ENCODE measurements at regions not wholly inside any gene's neighbourhood (a gene's known extent, or its start where the extent isn't known, plus 50 kb on each side); places are given as distances from the start of the nearest gene placed in this dataset.
"Not testable (repeated sequence)": the region's sequence is repeated elsewhere in the genome, so short reads cannot be mapped to it uniquely, and the experiment has no call there.

GRCh38 chrX:11836284-11836683 lies 78.2 kb downstream of the MSL3 start:
- no peak for DNase-seq

- no peak for DNase-seq
Measured at GRCh38 chrX:11837437-11837836, 79.4 kb downstream of the MSL3 start.

- DNase-seq: no peak
Measured at GRCh38 chrX:11864171-11864570, 106.1 kb downstream of the MSL3 start.

- no peak for DNase-seq
Measured at GRCh38 chrX:11867610-11868345, 109.7 kb downstream of the MSL3 start.

GRCh38 chrX:11870789-11871188 lies 112.8 kb downstream of the MSL3 start:
- DNase-seq: no peak

- no peak for DNase-seq
Measured at GRCh38 chrX:11881485-11882170, 123.6 kb downstream of the MSL3 start.

GRCh38 chrX:11886745-11887144 lies 128.7 kb downstream of the MSL3 start:
- DNase-seq: no peak

GRCh38 chrX:11887175-11887574 lies 129.1 kb downstream of the MSL3 start:
- DNase-seq: no peak

GRCh38 chrX:11888421-11888820 lies 130.4 kb downstream of the MSL3 start:
- DNase-seq: no peak

GRCh38 chrX:11889791-11890190 lies 131.8 kb downstream of the MSL3 start:
- no peak for DNase-seq

- no peak for DNase-seq
Measured at GRCh38 chrX:11890836-11891514, 132.9 kb downstream of the MSL3 start.

GRCh38 chrX:11893933-11894710 lies 136.1 kb downstream of the MSL3 start:
- DNase-seq: no peak

- DNase-seq: no peak
Measured at GRCh38 chrX:11899091-11899490, 141.1 kb downstream of the MSL3 start.

GRCh38 chrX:11905933-11906332 lies 147.9 kb downstream of the MSL3 start:
- not testable (repeated sequence) for DNase-seq

- no peak for DNase-seq
Measured at GRCh38 chrX:11908371-11908770, 150.3 kb downstream of the MSL3 start.

- DNase-seq: no peak
Measured at GRCh38 chrX:11913001-11913400, 155.0 kb downstream of the MSL3 start.

GRCh38 chrX:11929476-11929875 lies 171.4 kb downstream of the MSL3 start:
- no peak for DNase-seq

- DNase-seq: no peak
Measured at GRCh38 chrX:11932423-11932822, 174.4 kb downstream of the MSL3 start.

- DNase-seq: no peak
Measured at GRCh38 chrX:11934089-11934488, 176.1 kb downstream of the MSL3 start.

GRCh38 chrX:11941571-11941970 lies 183.5 kb downstream of the MSL3 start:
- DNase-seq: no peak

GRCh38 chrX:11944501-11944900 lies 186.5 kb downstream of the MSL3 start:
- DNase-seq: no peak

- DNase-seq: no peak
Measured at GRCh38 chrX:11949291-11949690, 189.0 kb upstream of the FRMPD4 start.

- DNase-seq: no peak
Measured at GRCh38 chrX:11952176-11952720, 186.0 kb upstream of the FRMPD4 start.
